Loucy (cell line): ENCODE measurements at regions not wholly inside any gene's neighbourhood (a gene's known extent, or its start where the extent isn't known, plus 50 kb on each side); places are given as distances from the start of the nearest gene placed in this dataset.

Experiments used
- EZH2phosphoT487 ChIP-seq: fragments of 200-600 bp; IDR thresholded peaks from 2 replicates; pipeline ENCODE4 v1.6.1; 2018; ENCODE audit warnings: antibody characterized with exemption, mild to moderate bottlenecking, moderate library complexity, borderline replicate concordance
- TF ChIP-seq, protein P1 (sequence below): fragments of 200-600 bp; sonication (generic); conservative IDR thresholded peaks from 2 replicates; pipeline ENCODE4 v1.5.1; 2014; ENCODE audit warnings: mild to moderate bottlenecking, antibody characterized with exemption, low read length

- TF ChIP-seq, protein P1, sequence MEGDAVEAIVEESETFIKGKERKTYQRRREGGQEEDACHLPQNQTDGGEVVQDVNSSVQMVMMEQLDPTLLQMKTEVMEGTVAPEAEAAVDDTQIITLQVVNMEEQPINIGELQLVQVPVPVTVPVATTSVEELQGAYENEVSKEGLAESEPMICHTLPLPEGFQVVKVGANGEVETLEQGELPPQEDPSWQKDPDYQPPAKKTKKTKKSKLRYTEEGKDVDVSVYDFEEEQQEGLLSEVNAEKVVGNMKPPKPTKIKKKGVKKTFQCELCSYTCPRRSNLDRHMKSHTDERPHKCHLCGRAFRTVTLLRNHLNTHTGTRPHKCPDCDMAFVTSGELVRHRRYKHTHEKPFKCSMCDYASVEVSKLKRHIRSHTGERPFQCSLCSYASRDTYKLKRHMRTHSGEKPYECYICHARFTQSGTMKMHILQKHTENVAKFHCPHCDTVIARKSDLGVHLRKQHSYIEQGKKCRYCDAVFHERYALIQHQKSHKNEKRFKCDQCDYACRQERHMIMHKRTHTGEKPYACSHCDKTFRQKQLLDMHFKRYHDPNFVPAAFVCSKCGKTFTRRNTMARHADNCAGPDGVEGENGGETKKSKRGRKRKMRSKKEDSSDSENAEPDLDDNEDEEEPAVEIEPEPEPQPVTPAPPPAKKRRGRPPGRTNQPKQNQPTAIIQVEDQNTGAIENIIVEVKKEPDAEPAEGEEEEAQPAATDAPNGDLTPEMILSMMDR, result no peak
- no peak for TF ChIP-seq EZH2phosphoT487
These were observed 1045.2 kb downstream of the FLRT2 start for GRCh38 chr14:86575141-86575540.
